Coronary artery (tissue), 2 donors: ENCODE measurements at regions not wholly inside any gene's neighbourhood (a gene's known extent, or its start where the extent isn't known, plus 50 kb on each side); places are given as distances from the start of the nearest gene placed in this dataset.

ENCODE experiments used
- DNase-seq: peaks from one replicate; pipeline ENCODE4 v3.0.0-alpha.2; 2017; ENCODE audit warnings: low spot score
- H3K27ac ChIP-seq, 2 donors: fragments of 200-600 bp; sonication (generic); one replicate each; pipeline ENCODE4 v1.5.1; 2016 to 2019
- H3K4me3 ChIP-seq: fragments of 200-600 bp; sonication (generic); 2 replicates; pipeline ENCODE4 v1.5.1; 2016; ENCODE audit warnings: mild to moderate bottlenecking, moderate library complexity
- CTCF ChIP-seq: fragments of 200-600 bp; sonication (generic); IDR thresholded peaks from one replicate; pipeline ENCODE4 v1.5.1; 2019; ENCODE audit warnings: antibody characterized with exemption

GRCh38 chr4:81974523-81974922 is 399.3 kb downstream of the HNRNPD start:
- Histone ChIP-seq H3K27ac (no peak overlapping the region), H3K4me3 (no peak overlapping the region)
- no peak for TF ChIP-seq CTCF
- no peak for DNase-seq

- no peak for DNase-seq
- no peak overlapping the region for H3K4me3 ChIP-seq
- no peak overlapping the region for H3K27ac ChIP-seq
- no peak for TF ChIP-seq CTCF
These were observed 402.0 kb downstream of the HNRNPD start for GRCh38 chr4:81971637-81972381.

- Histone ChIP-seq H3K27ac (no peak overlapping the region), H3K4me3 (no peak overlapping the region)
- TF ChIP-seq CTCF, result no peak
- DNase-seq, result no peak
These were observed 402.7 kb downstream of the HNRNPD start for GRCh38 chr4:81971061-81971460.

DNA sequence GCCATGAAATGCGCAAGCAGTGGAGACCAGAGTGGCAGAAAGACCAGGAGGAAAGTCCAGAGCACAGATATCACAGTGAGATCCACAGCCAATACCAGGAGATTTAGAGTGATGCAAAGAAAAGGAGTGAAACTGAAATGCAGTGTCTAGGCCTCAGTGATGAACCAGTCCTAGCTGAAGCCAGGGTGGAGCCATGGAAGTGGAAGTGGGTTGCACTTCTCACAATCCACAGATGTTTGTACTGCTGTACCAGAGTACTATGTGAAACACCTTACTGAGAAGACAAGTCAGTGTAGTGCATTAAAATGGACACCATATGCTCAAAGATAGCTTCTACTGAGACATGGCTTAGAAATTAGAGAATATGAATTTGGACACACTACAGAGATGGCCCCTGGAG is 403.3 kb downstream of the HNRNPD start:
- no peak for DNase-seq
- Histone ChIP-seq H3K27ac (no peak overlapping the region), H3K4me3 (no peak overlapping the region)
- TF ChIP-seq CTCF, result no peak

- DNase-seq, result no peak
- TF ChIP-seq CTCF, result no peak
- Histone ChIP-seq H3K27ac (no peak overlapping the region), H3K4me3 (no peak overlapping the region)
These were observed 407.1 kb downstream of the HNRNPD start for GRCh38 chr4:81966676-81967075.

GRCh38 chr4:81965911-81966310 is 407.9 kb downstream of the HNRNPD start:
- Histone ChIP-seq H3K27ac (no peak overlapping the region), H3K4me3 (no peak overlapping the region)
- no peak for TF ChIP-seq CTCF
- no peak for DNase-seq

DNA sequence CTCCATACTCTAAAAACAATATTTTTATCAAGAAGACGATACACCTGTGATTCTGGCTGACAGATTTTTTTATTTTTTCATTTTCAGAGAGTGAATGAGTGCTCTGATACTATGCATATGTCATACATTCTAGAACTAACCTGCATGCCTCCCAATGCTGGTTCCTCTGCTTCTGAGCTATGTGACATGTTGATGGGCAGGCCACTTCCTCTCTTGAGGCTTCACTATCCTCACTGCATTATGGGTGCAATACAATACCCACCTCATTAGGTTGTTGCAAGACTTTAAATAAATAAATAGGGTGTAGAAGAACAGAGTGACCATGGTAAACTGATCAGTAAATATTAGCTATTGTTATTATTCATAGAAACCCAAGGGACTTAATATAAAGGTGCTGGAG is 408.3 kb downstream of the HNRNPD start:
- Histone ChIP-seq H3K4me3 (no peak overlapping the region), H3K27ac (no peak overlapping the region)
- no peak for DNase-seq
- no peak for TF ChIP-seq CTCF
